Tongue (tissue), 1 donor: ENCODE measurements at regions not wholly inside any gene's neighbourhood (a gene's known extent, or its start where the extent isn't known, plus 50 kb on each side); places are given as distances from the start of the nearest gene placed in this dataset.
A peak's percentile ranks its signal among the peaks of the same experiment; 100 is the strongest.

ENCODE experiments used
- DNase-seq: peaks from one replicate; pipeline ENCODE4 v3.0.0-alpha.2; 2015

- peak; percentile 10 for DNase-seq
Measured at GRCh38 chr10:2011106-2011716, 273.9 kb upstream of the ADARB2 start.

- DNase-seq: no peak
Measured at GRCh38 chr10:2005546-2005945, 268.2 kb upstream of the ADARB2 start.

- no peak for DNase-seq
Measured at GRCh38 chr10:1992930-1993329, 255.6 kb upstream of the ADARB2 start.

DNA sequence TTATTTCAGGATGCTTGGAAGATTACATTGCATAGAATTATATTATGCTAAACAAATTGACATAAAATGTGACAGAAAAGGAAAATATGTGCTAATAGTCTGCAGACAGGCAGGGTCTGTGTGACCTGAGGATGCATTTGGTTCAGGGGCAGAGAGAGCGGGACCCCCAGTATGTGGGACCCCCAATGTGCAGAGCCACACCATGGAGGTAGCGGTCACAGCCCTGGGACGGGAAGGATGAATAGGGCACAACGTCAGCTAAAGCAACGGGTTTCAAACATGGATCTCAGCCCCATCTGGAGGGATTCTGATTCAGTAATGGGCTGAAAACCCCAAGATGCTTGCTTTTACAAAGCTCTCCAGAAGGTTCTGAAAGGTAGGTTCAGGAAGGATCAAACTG lies 251.8 kb upstream of the ADARB2 start:
- DNase-seq: no peak

GRCh38 chr10:1981976-1982375 lies 244.7 kb upstream of the ADARB2 start:
- DNase-seq: no peak

GRCh38 chr10:1980459-1980858 lies 243.1 kb upstream of the ADARB2 start:
- DNase-seq: no peak

DNA sequence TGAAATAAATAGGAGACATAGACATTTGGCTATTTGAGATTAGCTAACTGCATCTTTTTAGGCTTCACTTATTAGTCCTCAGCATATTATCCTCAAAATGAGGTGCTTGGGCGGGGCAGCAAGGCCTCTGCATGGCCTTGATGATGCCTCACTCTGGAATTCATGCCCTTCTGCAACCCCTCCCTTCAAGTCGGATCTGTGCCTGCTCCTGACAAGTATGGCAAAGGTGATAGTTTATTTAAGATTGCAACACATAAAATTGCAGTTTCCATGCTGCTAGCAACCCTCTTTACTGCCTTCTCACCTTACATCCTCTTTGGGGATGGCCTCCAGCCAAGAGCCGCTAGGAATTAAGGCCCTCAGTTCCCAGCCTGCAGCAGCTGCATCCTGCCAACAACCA lies 241.3 kb upstream of the ADARB2 start:
- no peak for DNase-seq

DNA sequence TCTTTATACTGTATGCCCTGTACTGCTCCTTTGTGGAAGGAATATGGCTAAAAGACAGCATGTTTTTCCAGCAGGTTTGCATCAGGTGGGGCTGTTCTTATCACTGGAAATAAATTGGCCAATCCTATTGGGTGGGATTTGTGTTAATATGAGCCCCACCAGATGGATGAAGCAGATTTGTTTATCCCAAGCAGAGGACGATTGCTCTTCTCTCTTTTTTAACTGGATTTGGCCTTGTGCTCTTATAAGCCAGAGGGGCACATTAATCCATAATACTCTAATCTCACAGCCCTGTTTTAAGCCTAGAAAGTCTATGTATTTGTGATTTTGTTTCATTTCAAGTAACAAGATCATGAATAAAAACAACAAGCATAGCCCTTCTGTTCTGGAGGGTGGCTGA lies 240.1 kb upstream of the ADARB2 start:
- DNase-seq: no peak

- no peak for DNase-seq
Measured at GRCh38 chr10:1972406-1972805, 235.1 kb upstream of the ADARB2 start.

GRCh38 chr10:1968257-1969033 lies 231.1 kb upstream of the ADARB2 start:
- DNase-seq: peak; percentile 7

DNA sequence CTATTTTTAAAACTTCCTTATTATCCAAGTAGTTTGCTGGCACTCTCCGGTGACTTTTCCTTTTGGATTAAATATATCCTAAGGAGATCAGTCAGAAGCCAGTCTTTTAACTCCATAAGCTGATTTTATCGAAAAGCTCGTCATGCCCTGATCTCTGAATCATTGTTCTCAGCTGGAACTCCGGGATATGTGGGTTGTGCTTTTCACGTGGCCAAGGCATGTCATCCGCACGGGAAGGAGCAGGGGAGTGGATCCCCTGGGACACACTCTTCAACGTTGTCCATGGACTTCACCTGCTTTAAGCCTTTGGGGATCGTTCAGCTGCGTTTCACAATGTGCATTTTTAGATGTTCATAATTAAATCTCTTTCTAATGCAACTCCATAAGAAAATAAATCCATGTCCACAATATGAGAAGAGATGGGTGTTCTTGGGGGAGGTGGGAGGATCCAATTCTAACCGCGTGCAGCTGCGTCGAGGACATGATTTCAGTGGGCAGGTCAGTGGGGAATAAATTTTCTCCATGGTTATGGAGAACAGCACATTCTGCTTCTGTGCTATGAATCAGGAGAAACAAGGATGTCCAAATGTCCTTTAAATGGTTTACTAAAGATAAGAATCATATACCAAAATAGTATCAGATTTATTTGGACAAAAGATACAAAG lies 229.5 kb upstream of the ADARB2 start:
- DNase-seq: no peak

DNA sequence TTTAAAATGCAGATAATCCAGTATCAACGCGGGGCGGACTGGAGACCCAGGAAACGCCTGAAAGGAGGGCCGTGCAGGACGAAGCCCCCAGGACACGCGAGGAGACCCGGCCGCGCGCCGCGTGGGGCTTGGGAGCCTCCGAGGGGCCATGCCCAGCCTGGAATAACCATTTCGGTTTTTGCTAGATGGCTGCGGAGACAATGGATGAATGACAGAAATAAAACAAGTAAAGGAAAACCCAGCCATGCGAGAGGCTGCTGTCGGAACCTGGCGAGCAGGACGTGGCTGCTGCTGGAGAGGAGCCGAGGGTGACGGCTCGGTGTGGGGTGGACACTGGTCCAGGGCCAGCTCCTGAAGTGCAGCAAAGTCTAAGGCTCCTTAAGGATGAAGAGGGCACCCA lies 227.2 kb upstream of the ADARB2 start:
- DNase-seq: no peak

- DNase-seq: no peak
Measured at GRCh38 chr10:1963341-1963740, 226.0 kb upstream of the ADARB2 start.

GRCh38 chr10:1961989-1962388 lies 224.7 kb upstream of the ADARB2 start:
- no peak for DNase-seq

DNA sequence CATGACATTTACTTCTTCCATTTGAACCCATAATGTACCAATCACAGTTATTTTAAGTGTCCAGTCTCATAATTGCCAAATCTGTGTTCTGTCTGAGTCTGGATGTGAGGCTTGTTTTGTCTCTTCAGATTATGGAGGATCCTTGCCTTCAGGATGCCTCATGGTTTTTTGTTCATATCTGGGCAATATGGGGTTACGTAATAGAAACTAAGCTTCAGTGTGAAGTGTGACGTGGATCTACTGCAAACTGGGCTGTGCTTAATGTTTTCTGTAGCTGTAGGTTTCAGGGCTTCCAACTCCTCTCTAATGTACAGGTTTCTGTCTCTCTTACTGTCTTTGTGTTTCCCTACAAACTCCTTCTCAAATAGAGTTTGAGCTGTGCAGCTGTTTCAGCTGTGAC lies 223.7 kb upstream of the ADARB2 start:
- DNase-seq: no peak

DNA sequence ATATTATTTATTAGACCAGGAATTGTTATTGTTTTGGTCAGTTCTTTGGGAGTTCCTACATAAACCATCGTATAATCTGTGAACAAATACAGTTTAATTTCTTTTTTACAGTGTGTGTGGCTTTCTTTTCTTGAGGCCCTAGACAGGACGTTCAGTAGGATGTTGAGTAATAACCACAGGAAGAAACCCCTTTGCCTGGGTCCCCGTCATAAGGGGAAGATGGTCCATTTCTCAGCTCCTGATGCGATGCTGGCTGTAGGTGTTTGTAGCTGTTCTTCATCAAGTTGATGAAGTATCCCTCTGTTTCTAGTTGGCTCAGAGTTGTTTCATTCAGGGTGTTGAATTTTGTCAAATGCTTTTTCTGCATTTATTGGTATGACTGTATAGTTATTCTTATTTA lies 219.7 kb upstream of the ADARB2 start:
- no peak for DNase-seq

DNA sequence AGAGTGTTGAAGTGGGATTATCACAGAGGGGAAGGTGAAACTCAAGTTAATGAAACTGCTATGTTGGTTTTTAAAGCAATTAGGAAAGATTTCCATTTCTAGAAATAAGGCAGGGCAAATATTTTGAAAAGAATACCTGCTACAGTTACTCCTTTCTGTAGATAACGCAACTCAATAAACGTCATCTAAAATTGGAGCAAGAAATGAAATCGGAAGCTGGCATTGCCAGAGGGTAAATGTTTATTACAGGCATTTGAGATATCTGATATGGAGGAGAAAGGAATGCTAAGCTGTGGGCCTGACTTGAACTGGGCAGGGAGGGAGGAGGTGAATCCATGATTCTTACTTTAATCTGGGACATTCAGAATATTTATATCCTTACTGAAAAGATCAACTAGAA lies 217.0 kb upstream of the ADARB2 start:
- DNase-seq: no peak

DNA sequence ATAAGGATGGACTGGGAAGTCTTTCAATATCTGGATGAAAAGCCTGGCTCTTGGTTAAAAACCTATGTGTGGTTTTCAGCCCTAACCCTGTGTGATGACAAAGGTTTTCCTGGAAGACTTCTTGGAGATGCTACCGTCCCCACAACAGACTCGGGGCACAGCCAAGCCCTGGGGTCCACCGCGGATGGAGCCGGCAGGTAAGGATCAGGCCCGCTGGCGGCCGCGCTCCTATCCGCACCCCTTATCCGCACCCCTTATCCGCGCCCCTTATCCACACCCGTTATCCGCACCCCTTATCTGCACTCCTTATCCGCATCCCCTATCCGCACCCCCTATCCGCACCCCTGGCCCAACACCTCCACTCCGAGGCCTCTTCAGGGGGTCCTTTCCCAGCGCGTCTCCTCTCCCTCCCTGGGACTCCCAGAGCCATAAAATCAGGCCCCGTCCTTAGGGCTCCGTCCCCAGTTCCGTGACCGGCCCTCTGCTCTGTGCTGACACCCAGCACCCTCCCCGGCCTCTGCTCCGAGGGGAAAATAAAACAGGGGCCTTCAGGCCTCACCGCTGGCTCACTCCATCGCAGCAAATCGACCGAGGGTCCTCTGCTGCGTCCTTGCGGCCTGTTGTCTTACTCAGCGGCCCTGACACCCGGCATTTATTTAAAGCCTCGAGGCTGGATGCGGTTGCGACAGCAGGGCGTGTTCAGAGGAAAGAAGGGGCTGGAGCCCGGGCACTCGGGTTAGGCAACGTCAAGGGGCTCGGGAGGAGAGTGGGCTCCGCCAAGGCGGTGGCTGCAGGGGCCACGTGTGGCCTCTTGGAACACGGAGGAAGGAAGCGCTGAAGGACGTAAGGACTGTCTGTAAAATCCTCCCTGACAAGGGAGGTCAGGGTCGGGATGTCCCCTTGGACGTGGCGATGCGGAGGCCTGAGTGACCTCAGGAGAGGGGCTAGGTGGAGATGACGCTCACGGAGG lies 215.1 kb upstream of the ADARB2 start:
- no peak for DNase-seq

DNA sequence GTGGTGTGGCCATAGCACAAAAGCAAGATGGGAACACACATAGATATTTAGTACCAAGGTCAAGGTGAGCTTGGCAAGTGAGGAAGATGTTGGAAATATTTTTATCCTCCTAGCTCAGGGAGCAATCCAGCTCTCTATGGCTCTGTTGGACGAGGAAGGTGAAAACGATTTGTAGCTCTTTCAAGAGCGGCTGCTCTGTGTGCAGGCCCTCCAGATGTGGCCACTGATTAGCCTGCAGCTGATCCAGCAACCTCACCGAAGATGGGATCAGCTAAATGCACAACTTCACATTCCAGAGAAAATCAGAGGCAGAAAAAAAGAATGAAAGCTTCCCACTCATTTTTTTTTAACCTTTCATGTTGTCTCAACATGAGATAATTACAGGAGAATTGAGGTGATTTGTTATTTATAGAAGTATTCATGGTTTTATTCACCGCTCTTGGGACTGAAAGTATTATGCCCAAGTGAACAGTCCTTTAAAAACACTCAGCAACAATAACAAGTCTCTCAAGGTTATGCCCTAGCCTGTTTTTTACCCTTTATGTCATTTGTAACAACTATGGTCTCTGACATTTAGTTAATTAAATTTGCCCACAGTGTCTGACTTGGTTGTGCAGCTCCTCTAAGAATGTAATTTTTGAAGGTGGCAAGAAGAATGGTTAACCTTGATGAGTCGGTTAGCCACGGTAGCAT lies 213.6 kb upstream of the ADARB2 start:
- no peak for DNase-seq

GRCh38 chr10:1947464-1948003 lies 210.2 kb upstream of the ADARB2 start:
- DNase-seq: no peak

DNA sequence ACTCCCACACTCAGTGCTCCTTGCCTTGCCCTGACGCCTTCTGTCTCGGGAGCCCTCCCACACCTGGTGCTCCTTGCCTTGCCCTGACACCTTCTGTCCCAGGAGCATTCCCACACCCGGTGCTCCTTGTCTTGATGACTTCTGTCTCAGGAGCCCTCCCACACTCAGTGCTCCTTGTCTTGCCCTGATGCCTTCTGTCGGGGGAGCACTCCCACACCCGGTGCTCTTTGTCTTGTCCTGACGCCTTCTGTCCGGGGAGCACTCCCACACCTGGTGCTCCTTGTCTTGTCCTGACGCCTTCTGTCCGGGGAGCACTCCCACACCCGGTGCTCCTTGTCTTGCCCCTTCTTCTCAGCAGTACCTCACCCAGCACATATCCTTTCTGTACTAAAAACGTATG lies 207.2 kb upstream of the ADARB2 start:
- no peak for DNase-seq

DNA sequence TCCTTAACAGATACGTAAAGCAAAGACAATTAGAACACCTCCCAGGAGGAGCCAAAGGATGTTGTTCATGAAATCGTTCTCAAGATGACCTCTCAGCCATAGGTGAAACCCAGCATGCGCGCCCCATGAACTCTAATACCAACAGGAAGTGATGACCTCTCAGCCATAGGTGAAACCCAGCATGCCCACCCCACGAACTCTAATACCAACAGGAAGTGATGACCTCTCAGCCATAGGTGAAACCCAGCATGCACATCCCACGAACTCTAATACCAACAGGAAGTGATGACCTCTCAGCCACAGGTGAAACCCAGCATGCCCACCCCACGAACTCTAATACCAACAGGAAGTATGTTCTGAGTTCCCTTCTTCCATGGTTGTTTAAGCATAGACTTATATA lies 205.2 kb upstream of the ADARB2 start:
- no peak for DNase-seq
